ENCODE measurements at regions not wholly inside any gene's neighbourhood (a gene's known extent, or its start where the extent isn't known, plus 50 kb on each side); places are given as distances from the start of the nearest gene placed in this dataset.

GRCh38 chr2:41947701-41948396, 100.0 kb upstream of the PKDCC start:
- no peak for FAIRE-seq

GRCh38 chr2:41948397-41948763, 99.4 kb upstream of the PKDCC start:
- no peak for FAIRE-seq

GRCh38 chr2:41949091-41949882, 98.5 kb upstream of the PKDCC start:
- no peak for FAIRE-seq

GRCh38 chr2:41949883-41950665, 97.7 kb upstream of the PKDCC start:
- no peak for FAIRE-seq

- FAIRE-seq = no peak
Measured at GRCh38 chr2:41950666-41950960, 97.2 kb upstream of the PKDCC start.

GRCh38 chr2:41954304-41955291, 93.2 kb upstream of the PKDCC start:
- no peak for FAIRE-seq

- FAIRE-seq = no peak
Measured at GRCh38 chr2:41955316-41956043, 92.3 kb upstream of the PKDCC start.

- FAIRE-seq = no peak
Measured at GRCh38 chr2:41957431-41957830, 90.4 kb upstream of the PKDCC start.

GRCh38 chr2:41958251-41958650, 89.6 kb upstream of the PKDCC start:
- no peak for FAIRE-seq

GRCh38 chr2:41958775-41959174, 89.0 kb upstream of the PKDCC start:
- no peak for FAIRE-seq

- FAIRE-seq = no peak
Measured at GRCh38 chr2:41959760-41960159, 88.1 kb upstream of the PKDCC start.

GRCh38 chr2:41962922-41963622, 84.7 kb upstream of the PKDCC start:
- no peak for FAIRE-seq

GRCh38 chr2:41963661-41964525, 83.9 kb upstream of the PKDCC start:
- FAIRE-seq = no peak

GRCh38 chr2:41965173-41965908, 82.5 kb upstream of the PKDCC start:
- no peak for FAIRE-seq

GRCh38 chr2:41965909-41966295, 81.9 kb upstream of the PKDCC start:
- FAIRE-seq = no peak

- no peak for FAIRE-seq
Measured at GRCh38 chr2:41966431-41966893, 81.4 kb upstream of the PKDCC start.

GRCh38 chr2:41966920-41967319, 80.9 kb upstream of the PKDCC start:
- no peak for FAIRE-seq

GRCh38 chr2:41967476-41968181, 80.2 kb upstream of the PKDCC start:
- FAIRE-seq = no peak

GRCh38 chr2:41968182-41968578, 79.6 kb upstream of the PKDCC start:
- FAIRE-seq = no peak
